NCI-H2081 treated with DMSO at 0.1 percent for 48 hours (cell line): ENCODE measurements at regions not wholly inside any gene's neighbourhood (a gene's known extent, or its start where the extent isn't known, plus 50 kb on each side); places are given as distances from the start of the nearest gene placed in this dataset.

Source experiments
- DNase-seq: peaks from one replicate; lab custom pipeline; 2025; lab: John Stamatoyannopoulos, UW

- DNase-seq: no peak
These were observed 131.4 kb upstream of the UBASH3B start for GRCh38 chr11:122523846-122524805.

GRCh38 chr11:122521626-122522025 lies 133.9 kb upstream of the UBASH3B start:
- DNase-seq: no peak

- no peak for DNase-seq
These were observed 137.8 kb upstream of the UBASH3B start for GRCh38 chr11:122517403-122518379.

GRCh38 chr11:122516686-122517085 lies 138.8 kb upstream of the UBASH3B start:
- DNase-seq: no peak

- DNase-seq: no peak
These were observed 141.5 kb upstream of the UBASH3B start for GRCh38 chr11:122513997-122514396.

- DNase-seq: no peak
These were observed 142.2 kb upstream of the UBASH3B start for GRCh38 chr11:122513328-122513727.

GRCh38 chr11:122512688-122513087 lies 142.8 kb upstream of the UBASH3B start:
- DNase-seq: no peak

- no peak for DNase-seq
These were observed 145.6 kb upstream of the UBASH3B start for GRCh38 chr11:122509899-122510298.

- DNase-seq: no peak
These were observed 146.4 kb upstream of the UBASH3B start for GRCh38 chr11:122509091-122509490.

- DNase-seq: peak; percentile 20
These were observed 150.1 kb upstream of the UBASH3B start for GRCh38 chr11:122505304-122506006.

GRCh38 chr11:122494221-122494620 lies 161.3 kb upstream of the UBASH3B start:
- DNase-seq: no peak

- DNase-seq: no peak
These were observed 164.0 kb upstream of the UBASH3B start for GRCh38 chr11:122491509-122491908.

GRCh38 chr11:122488892-122489706 lies 166.4 kb upstream of the UBASH3B start:
- DNase-seq: no peak

- no peak for DNase-seq
These were observed 167.9 kb upstream of the UBASH3B start for GRCh38 chr11:122487669-122488068.

- no peak for DNase-seq
These were observed 168.6 kb upstream of the UBASH3B start for GRCh38 chr11:122486793-122487495.

GRCh38 chr11:122478986-122479385 lies 176.5 kb upstream of the UBASH3B start:
- DNase-seq: no peak

GRCh38 chr11:122468965-122469364 lies 186.6 kb upstream of the UBASH3B start:
- DNase-seq: no peak

- DNase-seq: no peak
These were observed 192.0 kb upstream of the UBASH3B start for GRCh38 chr11:122463530-122463929.

GRCh38 chr11:122459064-122459463 lies 196.5 kb upstream of the UBASH3B start:
- DNase-seq: no peak

GRCh38 chr11:122453586-122453985 lies 201.9 kb upstream of the UBASH3B start:
- no peak for DNase-seq
